OCI-LY7 (cell line): ENCODE measurements at regions not wholly inside any gene's neighbourhood (a gene's known extent, or its start where the extent isn't known, plus 50 kb on each side); places are given as distances from the start of the nearest gene placed in this dataset.

Experiments
- BruUV-seq: library from RNA; stranded (reverse); fragments of 400-500 nt; replicated peaks from 2 replicates; lab custom pipeline; 2021; lab: Mats Ljungman, UMichigan
- CTCF ChIA-PET: fragments of 300-600 bp; sonication (Branson Sonifier 250); formaldehyde crosslinking; loops from one replicate; lab custom pipeline; 2022; ENCODE audit warnings: antibody characterized with exemption; ENCODE audit not compliant: unreplicated experiment; lab: Charles Lee
- POLR2A ChIA-PET: fragments of 300-600 bp; sonication (Branson Sonifier 250); formaldehyde crosslinking; loops from one replicate; lab custom pipeline; 2022; ENCODE audit warnings: antibody characterized with exemption; lab: Charles Lee
- DNase-seq: peaks from one replicate; pipeline ENCODE4 v3.0.0-alpha.2; 2015; ENCODE audit warnings: low spot score
- H2AFZ ChIP-seq: fragments of 200-600 bp; sonication (generic), shearing (Covaris generic); 2 replicates; pipeline ENCODE4 v1.6.1; 2014; ENCODE audit warnings: mild to moderate bottlenecking, antibody characterized with exemption, low read length, moderate library complexity
- H3K27ac ChIP-seq: fragments of 200-600 bp; sonication (generic); 2 replicates; pipeline ENCODE4 v1.5.1; 2014; ENCODE audit warnings: mixed run types, low read depth, mild to moderate bottlenecking, moderate library complexity, low read length, inconsistent platforms; ENCODE audit not compliant: poor library complexity, severe bottlenecking
- H3K36me3 ChIP-seq: fragments of 200-600 bp; sonication (generic); 2 replicates; pipeline ENCODE4 v1.6.1; 2014; ENCODE audit warnings: mild to moderate bottlenecking, antibody characterized with exemption, low read length, moderate library complexity, mixed read lengths; ENCODE audit not compliant: insufficient read depth
- H3K4me1 ChIP-seq: fragments of 200-600 bp; sonication (generic); 2 replicates; pipeline ENCODE4 v1.5.1; 2014; ENCODE audit warnings: mild to moderate bottlenecking, low read length; ENCODE audit not compliant: insufficient read depth, poor library complexity, severe bottlenecking
- H3K4me2 ChIP-seq: fragments of 200-600 bp; sonication (generic); 2 replicates; pipeline ENCODE4 v1.6.1; 2014; ENCODE audit warnings: mild to moderate bottlenecking, low read length
- H3K4me3 ChIP-seq: fragments of 200-600 bp; sonication (generic); 2 replicates; pipeline ENCODE4 v1.5.1; 2014; ENCODE audit warnings: mild to moderate bottlenecking, low read depth, low read length; ENCODE audit not compliant: poor library complexity, severe bottlenecking
- H3K79me2 ChIP-seq: fragments of 200-600 bp; sonication (generic); 2 replicates; pipeline ENCODE4 v1.6.1; 2016; ENCODE audit warnings: low read depth, mild to moderate bottlenecking, low read length, moderate library complexity, mixed read lengths; ENCODE audit not compliant: insufficient read depth
- H3K9me2 ChIP-seq: fragments of 200-600 bp; sonication (generic); 2 replicates; pipeline ENCODE4 v1.6.1; 2016; ENCODE audit warnings: mild to moderate bottlenecking, low read length, mixed read lengths; ENCODE audit not compliant: insufficient read depth
- H3K9me3 ChIP-seq: fragments of 200-600 bp; sonication (generic); 2 replicates; pipeline ENCODE4 v1.6.1; 2014; ENCODE audit warnings: mild to moderate bottlenecking, mixed run types, low read length, mixed read lengths
- H4K20me1 ChIP-seq: fragments of 200-600 bp; sonication (generic); 2 replicates; pipeline ENCODE4 v1.6.1; 2014; ENCODE audit warnings: mild to moderate bottlenecking, antibody characterized with exemption, low read length, moderate library complexity, mixed read lengths; ENCODE audit not compliant: insufficient read depth
- CTCF ChIP-seq: fragments of 200-600 bp; sonication (generic); conservative IDR thresholded peaks from 2 replicates; pipeline ENCODE4 v1.5.1; 2014; ENCODE audit warnings: mild to moderate bottlenecking, antibody characterized with exemption, low read length, moderate library complexity, mixed read lengths
- EZH2phosphoT487 ChIP-seq: fragments of 200-600 bp; sonication (generic); IDR thresholded peaks from 2 replicates; pipeline ENCODE4 v1.6.1; 2018; ENCODE audit warnings: low read depth, borderline replicate concordance, mild to moderate bottlenecking, mixed run types, antibody characterized with exemption, low read length, moderate library complexity, mixed read lengths
- intact Hi-C: fragments of 100-400 bp; cut with micrococcal nuclease; formaldehyde crosslinking; loops from one replicate; pipeline ENCODE4 v1.10.0; 2022; ENCODE audit not compliant: unreplicated experiment

DNA sequence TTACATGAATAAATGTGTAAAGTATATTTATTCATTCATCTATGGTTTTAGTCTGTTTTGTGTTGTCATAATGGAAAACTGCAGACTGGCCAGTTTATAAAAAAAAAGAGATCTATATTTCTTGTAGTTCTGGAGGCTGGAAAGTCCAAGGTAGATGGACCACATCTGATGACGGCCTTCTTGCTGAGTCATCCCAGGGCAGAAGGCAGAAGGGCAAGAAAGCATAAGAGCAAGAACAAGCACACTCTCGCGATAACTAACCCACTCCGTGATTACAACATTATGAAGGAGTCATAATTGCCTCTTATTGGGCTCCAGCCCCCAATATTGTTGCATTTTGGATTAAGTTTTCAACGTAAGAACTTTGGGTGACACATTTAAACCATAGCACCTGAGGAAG is 180.4 kb upstream of the DAB2 start:
- intact Hi-C loops = no loop called here
- ChIA-PET CTCF (no interaction called here), POLR2A (no interaction called here)
- Histone ChIP-seq H3K79me2 (no peaks in the 10 kb centered on the region), H4K20me1 (no peaks in the 10 kb centered on the region), H3K27ac (no peak overlapping the region), H3K9me3 (no peaks in the 10 kb centered on the region), H2AFZ (no peak overlapping the region), H3K4me3 (no peak overlapping the region), H3K4me2 (no peak overlapping the region), H3K4me1 (no peaks in the 10 kb centered on the region), H3K36me3 (no peaks in the 10 kb centered on the region), H3K9me2 (no peaks in the 10 kb centered on the region)
- no peak for DNase-seq
- no TSS peak for BruUV-seq
- TF ChIP-seq CTCF = no peak
- TF ChIP-seq EZH2phosphoT487 = no peak

DNA sequence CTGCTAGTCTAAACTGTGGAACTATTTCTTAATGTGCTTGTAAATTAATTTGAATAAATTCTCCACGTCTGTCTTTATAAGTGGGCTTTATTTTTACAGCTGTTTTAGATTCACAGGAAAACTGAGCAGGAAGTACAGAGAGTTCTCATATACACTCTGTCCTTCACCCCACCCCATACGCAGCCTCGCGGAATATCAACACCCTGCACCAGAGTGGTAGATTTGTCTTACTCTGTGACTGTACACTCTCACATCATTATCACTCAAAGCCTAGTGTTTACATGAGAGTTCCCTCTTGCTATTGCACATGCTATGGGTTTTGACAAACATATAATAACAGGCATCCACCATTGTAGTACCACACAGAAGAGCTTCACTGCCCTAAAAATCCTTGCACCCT is 179.7 kb upstream of the DAB2 start:
- no peak overlapping the region for H3K4me3 ChIP-seq
- no peaks in the 10 kb centered on the region for H4K20me1 ChIP-seq
- DNase-seq = no peak
- no peaks in the 10 kb centered on the region for H3K36me3 ChIP-seq
- no peaks in the 10 kb centered on the region for H3K9me3 ChIP-seq
- H3K4me1 ChIP-seq = no peaks in the 10 kb centered on the region
- BruUV-seq = no TSS peak
- TF ChIP-seq EZH2phosphoT487 (no peak), CTCF (no peak)
- ChIA-PET CTCF (no interaction called here), POLR2A (interaction anchor here (1.3 kb wide), 1 partner anchor 16 kb away, joined by 3 read pairs; no protein-coding TSS in a partner anchor)
- intact Hi-C loops = no loop called here
- H3K9me2 ChIP-seq = no peaks in the 10 kb centered on the region
- no peak overlapping the region for H3K27ac ChIP-seq
- H3K4me2 ChIP-seq = no peak overlapping the region
- no peak overlapping the region for H2AFZ ChIP-seq
- H3K79me2 ChIP-seq = no peaks in the 10 kb centered on the region

DNA sequence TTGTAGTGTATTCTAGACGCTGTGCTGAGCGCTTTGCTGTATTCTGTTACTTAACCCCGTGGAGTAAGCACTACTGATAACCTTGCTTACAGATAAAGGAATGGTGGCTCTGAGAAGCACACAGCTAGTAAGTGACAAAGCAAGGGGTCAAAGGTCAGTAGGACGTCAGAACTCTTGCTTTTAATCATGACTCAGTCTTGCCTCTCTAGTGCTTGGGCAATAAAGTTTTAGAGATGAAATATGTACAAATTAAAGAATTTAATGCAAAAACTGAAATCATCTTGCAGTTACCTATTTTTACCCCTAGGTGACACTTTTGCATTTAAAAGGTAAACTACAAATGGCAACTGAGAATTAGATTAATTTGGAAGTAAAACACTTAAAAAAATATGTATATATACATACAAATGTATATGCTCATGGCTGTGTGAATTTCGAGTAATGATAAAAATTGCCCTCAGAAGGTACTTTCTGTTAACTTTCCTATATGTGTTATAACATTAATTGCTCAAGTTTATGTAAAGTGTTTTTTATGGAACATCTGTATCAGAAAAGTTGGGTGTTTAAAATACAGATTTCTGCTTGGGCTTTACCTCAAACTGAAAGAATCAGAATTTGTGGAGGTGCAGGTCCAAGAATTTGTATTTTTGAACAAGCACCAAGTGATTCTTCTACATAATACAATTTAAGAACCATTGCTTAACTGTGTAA is 175.1 kb upstream of the DAB2 start:
- Histone ChIP-seq H3K4me3 (no peak overlapping the region), H3K36me3 (no peaks in the 10 kb centered on the region), H3K27ac (no peak overlapping the region), H3K79me2 (no peaks in the 10 kb centered on the region), H3K9me3 (no peaks in the 10 kb centered on the region), H3K4me2 (no peak overlapping the region), H4K20me1 (no peaks in the 10 kb centered on the region), H3K4me1 (no peaks in the 10 kb centered on the region), H3K9me2 (no peaks in the 10 kb centered on the region), H2AFZ (no peak overlapping the region)
- ChIA-PET POLR2A (no interaction called here), CTCF (no interaction called here)
- TF ChIP-seq EZH2phosphoT487 (no peak), CTCF (peak; percentile 77)
- intact Hi-C loops = no loop called here
- no TSS peak for BruUV-seq
- DNase-seq = peak; percentile 10
